AG04449 (cell line): ENCODE measurements at regions not wholly inside any gene's neighbourhood (a gene's known extent, or its start where the extent isn't known, plus 50 kb on each side); places are given as distances from the start of the nearest gene placed in this dataset.

Source experiments
- CTCF ChIA-PET: fragments of 350-600 bp; formaldehyde crosslinking; extraction: SDS; loops from one replicate; lab custom pipeline; 2021; ENCODE audit warnings: antibody characterized with exemption; lab: Yijun Ruan, JAX
- POLR2A ChIA-PET: fragments of 400-600, 350-600 bp; formaldehyde crosslinking; extraction: SDS; loops from one replicate; lab custom pipeline; 2020; ENCODE audit warnings: antibody characterized with exemption, inconsistent platforms; lab: Yijun Ruan, JAX
- DNase-seq: peaks from one replicate; pipeline ENCODE4 v3.0.0-alpha.2; 2010; ENCODE audit warnings: low read depth, low spot score
- H3K4me3 ChIP-seq: 2 replicates; pipeline ENCODE4 v1.5.1; 2011; ENCODE audit warnings: low read depth, mild to moderate bottlenecking, control low read depth, low read length
- CTCF ChIP-seq: IDR thresholded peaks from one replicate; pipeline ENCODE4 v1.5.1; 2011; ENCODE audit warnings: mild to moderate bottlenecking, moderate library complexity, low read length, control low read depth, inconsistent platforms; ENCODE audit not compliant: insufficient read depth; ENCODE audit errors: missing control alignments

GRCh38 chr9:92183449-92183848, 68.2 kb upstream of the SPTLC1 start:
- ChIA-PET POLR2A (no interaction called here), CTCF (interaction anchor here (0.6 to 3.8 kb wide), 2 partner anchors 43 to 49 kb away, joined by 3 to 21 read pairs; no protein-coding TSS in a partner anchor)
- no peak overlapping the region for H3K4me3 ChIP-seq
- DNase-seq, result no peak
- no peak for TF ChIP-seq CTCF

- ChIA-PET CTCF (interaction anchor here (0.5 to 3.8 kb wide), 4 partner anchors 18 to 205 kb away, joined by 3 to 21 read pairs (median 3); no protein-coding TSS in a partner anchor), POLR2A (interaction anchor here (1.0 kb wide), 1 partner anchor 10 kb away, joined by 4 read pairs; no protein-coding TSS in a partner anchor)
- TF ChIP-seq CTCF, result no peak
Observed at GRCh38 chr9:92181296-92181695, 66.1 kb upstream of the SPTLC1 start.

DNA sequence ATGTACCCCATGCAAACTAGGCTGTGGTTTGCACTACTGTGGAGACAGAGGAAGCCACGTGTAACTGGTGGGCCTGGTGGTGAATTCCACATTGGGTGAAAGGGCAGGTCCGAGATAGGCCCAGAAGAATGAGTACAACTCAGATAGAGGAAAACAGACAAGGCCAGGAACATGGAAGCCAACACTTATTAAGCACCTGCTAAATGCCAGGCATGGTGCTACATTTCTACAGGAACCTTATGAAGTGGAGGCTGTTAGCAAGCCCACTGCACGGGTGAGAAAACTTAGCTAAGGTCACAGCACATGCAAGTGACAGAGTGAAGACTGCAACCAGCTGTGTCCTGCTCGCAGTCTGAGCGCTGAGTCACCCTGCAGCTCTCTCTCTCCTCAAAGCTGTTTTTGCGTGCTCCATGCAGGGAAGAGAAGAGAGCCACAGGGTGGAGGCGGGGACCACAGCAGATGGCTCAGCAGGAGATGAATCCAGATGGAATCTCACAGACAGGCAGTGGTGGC, 65.5 kb upstream of the SPTLC1 start:
- H3K4me3 ChIP-seq, result no peak overlapping the region
- CTCF ChIA-PET, result interaction anchor here (1.3 to 1.6 kb wide), 2 partner anchors 18 to 40 kb away, joined by 3 to 8 read pairs; no protein-coding TSS in a partner anchor
- DNase-seq, result peak; percentile 57
- TF ChIP-seq CTCF, result no peak
- POLR2A ChIA-PET, result interaction anchor here (0.6 to 1.0 kb wide), 3 partner anchors 11 to 12 kb away, joined by 3 to 4 read pairs (median 3); no protein-coding TSS in a partner anchor

More at GRCh38 chr9:92181296-92181695, 66.1 kb upstream of the SPTLC1 start:
- no peak overlapping the region for H3K4me3 ChIP-seq
- DNase-seq, result no peak

- H3K4me3 ChIP-seq, result no peak overlapping the region
- ChIA-PET CTCF (interaction anchor here (1.0 to 1.9 kb wide), 3 partner anchors 17 to 42 kb away, joined by 4 to 8 read pairs (median 5); no protein-coding TSS in a partner anchor), POLR2A (interaction anchor here (0.6 kb wide), 1 partner anchor 13 kb away, joined by 3 read pairs; no protein-coding TSS in a partner anchor)
- no peak for DNase-seq
- no peak for TF ChIP-seq CTCF
Observed at GRCh38 chr9:92180002-92180400, 64.8 kb upstream of the SPTLC1 start.

- no peak for TF ChIP-seq CTCF
- DNase-seq, result no peak
- ChIA-PET POLR2A (no interaction called here), CTCF (interaction anchor here (1.0 to 1.9 kb wide), 3 partner anchors 16 to 41 kb away, joined by 4 to 8 read pairs (median 5); no protein-coding TSS in a partner anchor)
- H3K4me3 ChIP-seq, result no peak overlapping the region
Observed at GRCh38 chr9:92179286-92180001, 64.2 kb upstream of the SPTLC1 start.

DNA sequence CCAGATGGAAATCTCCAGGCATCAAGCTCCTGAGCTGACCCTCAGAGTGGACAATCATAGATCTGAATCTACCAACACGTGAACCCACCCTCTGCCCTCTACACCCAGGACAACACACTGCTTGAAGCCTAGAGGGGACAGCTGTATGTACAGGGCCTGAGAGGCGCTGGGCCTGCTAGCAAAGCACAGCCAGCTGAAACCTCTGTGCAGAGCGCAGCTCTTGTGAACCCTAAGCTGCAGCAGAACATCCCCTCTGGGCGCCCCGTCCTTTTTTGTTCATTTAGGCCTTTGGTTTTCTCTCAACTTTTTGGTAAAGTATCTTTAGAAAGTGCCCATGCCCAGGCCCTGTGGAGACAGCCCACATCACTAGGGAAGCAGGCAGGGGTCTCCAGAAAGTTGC, 62.4 kb upstream of the SPTLC1 start:
- CTCF ChIA-PET, result interaction anchor here (1.8 to 2.4 kb wide), 2 partner anchors 15 to 38 kb away, joined by 5 to 9 read pairs; no protein-coding TSS in a partner anchor
- H3K4me3 ChIP-seq, result no peak overlapping the region
- POLR2A ChIA-PET, result no interaction called here
- no peak for DNase-seq
- TF ChIP-seq CTCF, result no peak
